ENCODE measurements at regions not wholly inside any gene's neighbourhood (a gene's known extent, or its start where the extent isn't known, plus 50 kb on each side); places are given as distances from the start of the nearest gene placed in this dataset.

- no peak for DNase-seq (ENCODE audit: low read depth in 2 of 2)
- no peak for TF ChIP-seq CTCF (IDR thresholded peaks at IDR 0.05; ENCODE audit: low read depth, low read length)
- H3K4me3 ChIP-seq (replicated peaks in 1 of 2; ENCODE audit: low read depth in 2 of 2, low read length in 2 of 2): no peak overlapping the region
Measured at GRCh38 chr3:165283328-165283727, 87.1 kb upstream of the SLITRK3 start.

GRCh38 chr3:165279471-165279870 lies 83.3 kb upstream of the SLITRK3 start:
- no peak for DNase-seq (ENCODE audit: low read depth in 2 of 2)
- no peak for TF ChIP-seq CTCF (IDR thresholded peaks at IDR 0.05; ENCODE audit: low read depth, low read length)
- no peak overlapping the region for H3K4me3 ChIP-seq (replicated peaks in 1 of 2; ENCODE audit: low read depth in 2 of 2, low read length in 2 of 2)

- no peak for DNase-seq (ENCODE audit: low read depth in 2 of 2)
- no peak overlapping the region for H3K4me3 ChIP-seq (replicated peaks in 1 of 2; ENCODE audit: low read depth in 2 of 2, low read length in 2 of 2)
- TF ChIP-seq CTCF (IDR thresholded peaks at IDR 0.05; ENCODE audit: low read depth, low read length): no peak
Measured at GRCh38 chr3:165273411-165273810, 77.2 kb upstream of the SLITRK3 start.

GRCh38 chr3:165259541-165260193 lies 63.5 kb upstream of the SLITRK3 start:
- H3K4me3 ChIP-seq (replicated peaks in 1 of 2; ENCODE audit: low read depth in 2 of 2, low read length in 2 of 2): no peak overlapping the region
- DNase-seq (ENCODE audit: low read depth in 2 of 2): peak; percentile 33 to 52
- TF ChIP-seq CTCF (IDR thresholded peaks at IDR 0.05; ENCODE audit: low read depth, low read length): no peak

- no peak for DNase-seq (ENCODE audit: low read depth in 2 of 2)
- H3K4me3 ChIP-seq (replicated peaks in 1 of 2; ENCODE audit: low read depth in 2 of 2, low read length in 2 of 2): no peak overlapping the region
- no peak for TF ChIP-seq CTCF (IDR thresholded peaks at IDR 0.05; ENCODE audit: low read depth, low read length)
Measured at GRCh38 chr3:165256554-165257065, 60.4 kb upstream of the SLITRK3 start.

- no peak for TF ChIP-seq CTCF (IDR thresholded peaks at IDR 0.05; ENCODE audit: low read depth, low read length)
- peak; percentile 25 to 45 for DNase-seq (ENCODE audit: low read depth in 2 of 2)
- H3K4me3 ChIP-seq (replicated peaks in 1 of 2; ENCODE audit: low read depth in 2 of 2, low read length in 2 of 2): no peak overlapping the region
Measured at GRCh38 chr3:165254812-165255211, 58.6 kb upstream of the SLITRK3 start.
